NCI-H2107 (cell line): ENCODE measurements at regions not wholly inside any gene's neighbourhood (a gene's known extent, or its start where the extent isn't known, plus 50 kb on each side); places are given as distances from the start of the nearest gene placed in this dataset.

Experiments
- DNase-seq: peaks from one replicate; lab custom pipeline; 2025; lab: John Stamatoyannopoulos, UW

DNA sequence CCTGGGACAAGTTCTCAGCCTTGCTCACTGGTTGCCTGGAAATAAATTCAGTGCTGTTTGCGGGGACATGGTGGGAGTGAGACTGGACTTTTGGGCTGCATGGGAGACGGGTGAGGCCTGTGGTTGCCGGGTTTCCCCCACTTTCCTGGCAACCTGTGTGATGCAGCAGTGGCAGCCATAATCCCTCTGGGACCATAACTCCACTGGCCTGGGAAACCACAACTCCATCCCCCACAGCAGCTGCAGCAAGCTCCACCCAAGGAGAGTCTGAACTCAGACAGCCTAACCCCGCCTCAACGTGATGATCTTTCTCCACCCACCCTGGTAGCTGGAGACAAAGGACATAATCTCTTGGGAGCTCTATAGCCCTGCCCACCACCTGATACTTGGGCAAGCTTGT, 349.9 kb downstream of the PIK3R1 start:
- peak; percentile 73 for DNase-seq

DNA sequence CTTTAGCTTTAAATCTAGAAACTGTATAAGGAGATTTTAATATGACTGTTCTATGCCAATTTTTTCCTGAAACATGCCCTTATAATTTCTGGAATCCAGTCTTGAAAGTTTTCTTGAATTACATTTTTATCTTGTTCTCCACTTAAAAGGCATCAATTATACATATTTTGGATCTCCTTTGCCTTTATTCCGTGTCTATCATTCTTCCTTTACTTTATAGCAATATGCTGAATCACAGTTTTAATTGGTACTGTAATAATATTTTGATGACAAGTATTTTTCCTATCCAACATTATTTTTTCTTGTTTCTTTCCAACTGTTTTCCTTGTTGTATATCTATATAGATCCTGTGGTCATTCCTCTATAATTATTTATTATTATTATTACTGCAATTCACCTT, 361.2 kb downstream of the PIK3R1 start:
- DNase-seq, result no peak

DNA sequence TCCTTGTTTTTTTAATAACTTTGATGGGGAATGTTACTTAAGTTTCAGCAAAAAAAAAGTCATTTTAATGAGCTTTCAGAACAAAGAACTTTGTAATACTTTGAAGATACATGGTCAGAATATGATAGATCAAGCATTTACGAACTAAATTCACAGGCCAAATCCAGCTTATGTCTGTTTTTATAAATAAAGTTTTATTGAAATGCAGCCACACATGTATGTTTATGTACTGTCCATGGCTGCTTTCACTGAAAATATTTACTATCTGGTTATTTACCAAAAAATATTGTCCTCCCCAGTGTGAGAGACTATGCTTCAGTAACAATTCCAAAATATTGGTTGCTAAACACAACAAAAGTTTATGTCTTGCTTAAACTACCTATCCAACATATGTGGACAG, 366.7 kb downstream of the PIK3R1 start:
- no peak for DNase-seq

GRCh38 chr5:68587171-68587570, 371.6 kb downstream of the PIK3R1 start:
- DNase-seq, result no peak

DNA sequence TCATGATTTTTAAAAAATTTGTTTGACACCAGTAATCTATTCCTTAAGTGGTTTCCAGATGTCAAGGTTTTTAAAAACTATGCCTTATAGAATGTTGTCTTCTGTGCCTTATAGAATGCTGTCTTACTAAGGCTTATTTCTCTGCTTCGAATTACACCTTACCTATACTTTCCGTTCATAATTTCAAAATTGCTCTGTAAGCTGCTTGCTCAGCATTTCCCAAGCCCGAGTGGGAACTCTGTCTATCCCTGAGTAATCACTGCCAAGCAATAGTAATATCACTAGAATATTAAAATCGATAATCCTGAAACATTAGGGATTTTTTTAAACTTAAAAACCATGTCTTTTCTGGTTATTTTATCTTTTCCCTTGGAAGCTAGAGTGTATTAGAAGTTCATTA, 376.3 kb downstream of the PIK3R1 start:
- DNase-seq, result no peak

GRCh38 chr5:68592351-68592750, 376.8 kb downstream of the PIK3R1 start:
- DNase-seq, result no peak

GRCh38 chr5:68593211-68593671, 377.7 kb downstream of the PIK3R1 start:
- DNase-seq, result no peak

DNA sequence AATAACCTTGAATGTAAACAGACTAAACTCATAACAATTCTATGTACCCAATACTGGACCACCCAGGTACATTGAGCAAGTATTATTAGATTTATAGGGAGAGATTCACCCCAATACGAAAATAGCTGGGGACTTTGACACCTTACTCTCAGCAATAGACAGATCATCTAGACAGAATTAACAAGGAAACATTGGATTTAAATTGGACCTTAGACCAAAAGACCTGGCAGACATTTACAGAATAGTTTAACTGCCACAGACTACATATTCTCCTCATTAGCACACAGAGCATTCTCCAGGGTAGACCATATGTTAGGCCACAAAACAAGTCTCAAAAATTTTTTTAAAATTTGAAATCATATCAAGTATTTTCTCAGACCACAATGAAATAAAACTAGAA, 397.4 kb downstream of the PIK3R1 start:
- no peak for DNase-seq

GRCh38 chr5:68618501-68618900, 402.9 kb downstream of the PIK3R1 start:
- no peak for DNase-seq

GRCh38 chr5:68627001-68627400, 411.4 kb downstream of the PIK3R1 start:
- no peak for DNase-seq

DNA sequence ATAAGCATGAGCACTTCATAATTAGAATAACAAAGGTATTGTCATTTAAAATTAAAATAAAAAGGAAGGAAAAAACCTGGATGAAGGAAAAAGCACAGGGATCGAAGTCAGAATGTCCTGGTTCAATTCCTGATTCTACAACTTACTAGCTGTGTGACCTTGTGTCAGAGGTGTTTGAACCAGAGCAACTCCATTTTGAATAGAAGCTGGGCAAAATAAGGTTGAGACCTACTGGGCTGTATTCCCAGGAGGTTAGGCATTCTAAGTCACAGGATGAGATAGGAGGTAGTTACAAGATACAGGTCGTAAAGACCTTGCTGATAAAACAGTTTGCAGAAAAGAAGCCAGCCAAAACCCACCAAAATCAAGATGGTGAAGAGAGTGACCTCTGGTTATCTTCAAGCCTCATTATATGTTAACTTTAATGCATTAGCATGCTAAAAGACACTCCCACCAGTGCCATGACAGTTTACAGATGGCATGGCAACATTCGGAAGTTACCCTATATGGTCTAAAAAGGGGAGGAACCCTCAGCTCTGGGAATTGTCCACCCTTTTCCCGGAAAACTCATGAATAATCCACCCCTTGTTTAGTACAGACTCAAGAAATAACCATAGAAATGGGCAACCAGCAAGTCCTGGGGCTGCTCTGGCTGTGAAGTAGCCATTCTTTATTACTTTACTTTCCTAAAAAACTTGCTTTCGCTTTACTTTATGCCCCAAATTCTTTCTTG, 412.7 kb downstream of the PIK3R1 start:
- DNase-seq, result no peak

- no peak for DNase-seq
Observed at GRCh38 chr5:68630354-68630753, 414.8 kb downstream of the PIK3R1 start.

- DNase-seq, result no peak
Observed at GRCh38 chr5:68631884-68632283, 416.3 kb downstream of the PIK3R1 start.

GRCh38 chr5:68641211-68641610, 425.7 kb downstream of the PIK3R1 start:
- no peak for DNase-seq

- no peak for DNase-seq
Observed at GRCh38 chr5:68643064-68643463, 427.5 kb downstream of the PIK3R1 start.

GRCh38 chr5:68644971-68645370, 429.4 kb downstream of the PIK3R1 start:
- DNase-seq, result no peak

DNA sequence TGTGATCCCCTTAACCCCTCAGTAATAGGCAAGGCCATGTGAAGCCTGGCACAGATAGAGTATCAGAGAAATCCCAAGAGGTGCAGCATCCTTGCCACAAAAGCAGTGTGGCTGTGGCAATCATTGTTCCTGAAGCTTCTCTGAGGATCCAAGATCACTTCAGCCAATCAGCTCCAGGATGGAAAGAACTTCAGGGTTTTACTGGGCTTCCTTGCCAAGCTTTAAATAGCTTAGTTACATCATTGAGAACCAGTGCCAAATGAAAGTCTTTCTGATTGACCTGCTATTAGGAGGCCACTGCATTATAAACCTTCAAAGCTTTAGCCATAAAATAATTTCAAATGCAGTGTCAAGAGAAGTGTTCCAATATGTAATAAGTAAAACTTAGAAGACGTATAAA, 430.6 kb downstream of the PIK3R1 start:
- no peak for DNase-seq

GRCh38 chr5:68647743-68648142, 432.2 kb downstream of the PIK3R1 start:
- DNase-seq, result no peak

DNA sequence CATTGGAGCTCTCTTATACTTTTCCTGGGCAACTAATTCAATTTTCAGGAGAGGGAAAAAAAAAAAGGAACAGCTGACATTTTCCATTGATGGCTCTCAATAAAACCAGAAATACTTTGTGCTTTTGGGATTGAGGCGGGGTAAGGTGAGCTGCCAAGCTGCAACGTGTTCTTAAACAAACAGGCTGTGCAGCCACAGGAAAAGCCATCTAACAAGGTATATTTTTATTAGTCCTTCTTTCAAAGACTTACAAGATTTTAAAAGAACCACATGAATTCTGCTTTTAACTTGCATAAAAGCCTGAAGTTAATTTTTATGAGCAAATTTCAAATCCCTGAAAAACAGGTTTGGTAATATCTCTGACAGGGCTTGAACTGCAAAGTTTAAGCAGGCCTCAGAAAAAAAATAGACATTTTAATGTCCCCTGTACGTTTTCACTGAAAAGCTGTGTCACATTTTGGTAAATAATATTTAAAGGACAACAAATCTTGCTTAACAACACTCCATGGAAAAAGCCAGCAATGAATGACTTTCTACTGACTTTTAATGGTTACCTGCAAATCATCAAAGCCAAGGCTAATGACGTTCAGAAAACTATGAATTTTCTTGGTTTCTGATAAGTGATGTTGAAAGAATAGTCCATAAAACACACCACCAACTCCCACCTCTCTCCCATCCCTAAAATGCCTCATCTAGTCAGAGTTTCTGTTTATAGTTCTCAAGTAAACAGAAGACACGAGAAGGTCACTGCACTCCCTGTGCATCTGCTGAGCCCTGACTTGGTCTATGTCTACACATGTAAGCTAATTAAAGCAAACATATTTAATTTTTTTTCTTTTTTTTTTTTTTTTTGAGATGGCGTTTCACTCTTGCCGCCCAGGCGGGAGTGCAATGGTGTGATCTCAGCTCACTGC, 433.6 kb downstream of the PIK3R1 start:
- no peak for DNase-seq

- no peak for DNase-seq
Observed at GRCh38 chr5:68652534-68652965, 437.0 kb downstream of the PIK3R1 start.

DNA sequence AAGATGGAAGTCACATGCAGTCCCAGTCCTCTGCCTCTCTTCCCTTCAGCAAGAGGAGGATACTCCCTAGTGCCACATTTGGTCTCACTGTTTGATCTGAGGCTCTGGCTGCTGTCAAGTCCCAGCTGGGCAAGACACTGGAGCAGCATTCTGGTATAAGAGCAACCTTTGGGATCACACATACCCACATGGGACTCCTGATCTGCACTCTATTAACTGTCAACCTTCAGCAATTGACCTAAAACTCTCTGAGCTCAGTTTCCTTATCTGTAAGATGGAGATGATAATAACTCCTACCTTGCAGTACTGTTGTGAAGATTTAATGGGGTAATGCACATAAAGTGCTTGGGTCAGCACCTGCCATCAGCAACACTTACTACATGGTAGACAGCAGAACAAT, 437.9 kb downstream of the PIK3R1 start:
- no peak for DNase-seq

DNA sequence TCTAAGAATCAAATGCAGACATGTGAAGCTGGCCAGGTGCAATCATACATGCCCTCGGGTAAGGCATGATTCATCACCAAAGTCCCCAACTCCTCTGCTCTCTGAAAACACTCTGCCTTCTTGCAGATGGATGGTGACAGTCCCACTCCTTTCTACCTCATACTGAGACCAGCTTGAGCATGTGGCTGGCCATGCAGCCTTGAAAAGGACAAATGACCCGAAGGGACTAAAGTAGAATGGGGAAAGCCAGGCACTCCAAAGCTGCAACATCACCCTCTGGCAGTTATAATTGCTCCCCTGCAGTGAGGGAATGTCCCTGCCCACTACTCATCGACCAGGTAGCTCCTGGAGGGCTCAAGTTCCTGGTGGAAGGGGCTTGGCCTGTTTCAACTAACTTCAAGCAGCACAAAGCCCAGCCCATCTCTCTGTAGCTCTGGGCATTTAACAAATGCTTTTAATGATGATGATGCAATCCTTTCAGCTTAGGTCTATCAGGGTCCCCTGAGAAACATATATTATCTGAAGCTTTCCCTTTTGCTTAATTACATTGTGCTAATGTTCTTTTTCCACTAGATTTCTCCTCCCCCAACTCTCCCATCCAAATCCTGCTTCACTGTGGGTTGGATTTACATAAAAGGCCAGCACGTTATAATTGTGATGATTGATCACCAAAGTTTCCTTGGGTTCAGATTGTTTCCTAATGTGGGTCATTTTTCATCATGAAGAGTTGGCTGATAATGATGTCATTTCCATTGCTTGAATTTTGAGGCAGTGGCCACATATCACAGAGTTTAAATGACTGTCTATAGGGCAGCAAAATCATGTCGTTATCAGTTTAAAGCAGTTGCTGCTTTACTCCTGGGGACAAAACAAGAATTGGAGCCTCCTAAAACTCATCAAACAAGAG, 436.5 kb upstream of the SLC30A5 start:
- DNase-seq, result no peak
